ENCODE measurements at regions not wholly inside any gene's neighbourhood (a gene's known extent, or its start where the extent isn't known, plus 50 kb on each side); places are given as distances from the start of the nearest gene placed in this dataset.

DNA sequence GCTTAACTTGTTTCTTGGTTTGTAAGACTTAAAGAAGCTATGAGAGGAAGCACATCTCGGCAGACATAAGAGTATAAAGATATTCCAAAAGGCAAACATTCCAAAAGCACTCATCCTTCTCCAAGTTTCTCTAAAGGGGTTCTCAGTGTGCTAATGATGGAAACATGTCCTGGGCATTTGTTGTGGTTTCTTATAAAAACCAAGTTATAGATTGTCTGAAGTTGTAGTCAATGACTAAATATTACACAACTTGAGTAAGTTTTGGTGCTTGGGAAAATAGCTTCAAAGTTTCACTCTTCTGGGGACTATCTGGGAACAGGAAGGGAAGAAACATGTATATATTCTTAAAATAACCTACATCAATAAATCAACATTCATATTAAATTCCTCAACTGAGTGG lies 128.3 kb upstream of the TBX18 start:
- Mint-ChIP-seq H3K4me1 (no peaks in the 10 kb centered on the region), H3K27me3 (ENCODE audit: low read depth) (no peaks in the 10 kb centered on the region), H3K27ac (no peak overlapping the region), H3K4me3 (no peak overlapping the region), H3K9me3 (no peaks in the 10 kb centered on the region), H3K36me3 (no peaks in the 10 kb centered on the region)
- POLR2A ChIA-PET, result no interaction called here
- no peak for DNase-seq (ENCODE audit: low spot score)
- TF ChIP-seq NFYB (CRISPR knock-in tag; conservative IDR thresholded peaks at IDR 0.05; ENCODE audit: low read depth) (no peak), E2F1 (CRISPR knock-in tag; IDR thresholded peaks at IDR 0.05) (no peak), GABPB1 (CRISPR knock-in tag; IDR thresholded peaks at IDR 0.05) (no peak), PRRX2 (CRISPR knock-in tag; IDR thresholded peaks at IDR 0.05) (no peak), JUN (CRISPR knock-in tag; IDR thresholded peaks at IDR 0.05) (no peak), GTF2I (CRISPR knock-in tag; conservative IDR thresholded peaks at IDR 0.05) (no peak), ELF4 (CRISPR knock-in tag; IDR thresholded peaks at IDR 0.05; ENCODE audit: low read depth) (no peak), ZNF121 (CRISPR knock-in tag; IDR thresholded peaks at IDR 0.05) (no peak), E2F5 (CRISPR knock-in tag; IDR thresholded peaks at IDR 0.05) (no peak), NFATC4 (CRISPR knock-in tag; IDR thresholded peaks at IDR 0.05) (no peak), ZNF138 (CRISPR knock-in tag; conservative IDR thresholded peaks at IDR 0.05) (no peak), GRHL2 (CRISPR knock-in tag; IDR thresholded peaks at IDR 0.05; ENCODE audit: insufficient replicate concordance, severe bottlenecking) (no peak), KAT7 (CRISPR knock-in tag; IDR thresholded peaks at IDR 0.05; ENCODE audit: borderline replicate concordance) (no peak), TCF7 (CRISPR knock-in tag; IDR thresholded peaks at IDR 0.05; ENCODE audit: low read depth) (no peak), ZNF219 (CRISPR knock-in tag; IDR thresholded peaks at IDR 0.05; ENCODE audit: borderline replicate concordance) (no peak), HMGA2 (CRISPR knock-in tag; IDR thresholded peaks at IDR 0.05) (no peak), EMX1 (CRISPR knock-in tag; IDR thresholded peaks at IDR 0.05) (no peak)
- TF ChIP-seq, protein P1, sequence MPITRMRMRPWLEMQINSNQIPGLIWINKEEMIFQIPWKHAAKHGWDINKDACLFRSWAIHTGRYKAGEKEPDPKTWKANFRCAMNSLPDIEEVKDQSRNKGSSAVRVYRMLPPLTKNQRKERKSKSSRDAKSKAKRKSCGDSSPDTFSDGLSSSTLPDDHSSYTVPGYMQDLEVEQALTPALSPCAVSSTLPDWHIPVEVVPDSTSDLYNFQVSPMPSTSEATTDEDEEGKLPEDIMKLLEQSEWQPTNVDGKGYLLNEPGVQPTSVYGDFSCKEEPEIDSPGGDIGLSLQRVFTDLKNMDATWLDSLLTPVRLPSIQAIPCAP (CRISPR knock-in tag; IDR thresholded peaks at IDR 0.05), result no peak
- TF ChIP-seq, protein P2, sequence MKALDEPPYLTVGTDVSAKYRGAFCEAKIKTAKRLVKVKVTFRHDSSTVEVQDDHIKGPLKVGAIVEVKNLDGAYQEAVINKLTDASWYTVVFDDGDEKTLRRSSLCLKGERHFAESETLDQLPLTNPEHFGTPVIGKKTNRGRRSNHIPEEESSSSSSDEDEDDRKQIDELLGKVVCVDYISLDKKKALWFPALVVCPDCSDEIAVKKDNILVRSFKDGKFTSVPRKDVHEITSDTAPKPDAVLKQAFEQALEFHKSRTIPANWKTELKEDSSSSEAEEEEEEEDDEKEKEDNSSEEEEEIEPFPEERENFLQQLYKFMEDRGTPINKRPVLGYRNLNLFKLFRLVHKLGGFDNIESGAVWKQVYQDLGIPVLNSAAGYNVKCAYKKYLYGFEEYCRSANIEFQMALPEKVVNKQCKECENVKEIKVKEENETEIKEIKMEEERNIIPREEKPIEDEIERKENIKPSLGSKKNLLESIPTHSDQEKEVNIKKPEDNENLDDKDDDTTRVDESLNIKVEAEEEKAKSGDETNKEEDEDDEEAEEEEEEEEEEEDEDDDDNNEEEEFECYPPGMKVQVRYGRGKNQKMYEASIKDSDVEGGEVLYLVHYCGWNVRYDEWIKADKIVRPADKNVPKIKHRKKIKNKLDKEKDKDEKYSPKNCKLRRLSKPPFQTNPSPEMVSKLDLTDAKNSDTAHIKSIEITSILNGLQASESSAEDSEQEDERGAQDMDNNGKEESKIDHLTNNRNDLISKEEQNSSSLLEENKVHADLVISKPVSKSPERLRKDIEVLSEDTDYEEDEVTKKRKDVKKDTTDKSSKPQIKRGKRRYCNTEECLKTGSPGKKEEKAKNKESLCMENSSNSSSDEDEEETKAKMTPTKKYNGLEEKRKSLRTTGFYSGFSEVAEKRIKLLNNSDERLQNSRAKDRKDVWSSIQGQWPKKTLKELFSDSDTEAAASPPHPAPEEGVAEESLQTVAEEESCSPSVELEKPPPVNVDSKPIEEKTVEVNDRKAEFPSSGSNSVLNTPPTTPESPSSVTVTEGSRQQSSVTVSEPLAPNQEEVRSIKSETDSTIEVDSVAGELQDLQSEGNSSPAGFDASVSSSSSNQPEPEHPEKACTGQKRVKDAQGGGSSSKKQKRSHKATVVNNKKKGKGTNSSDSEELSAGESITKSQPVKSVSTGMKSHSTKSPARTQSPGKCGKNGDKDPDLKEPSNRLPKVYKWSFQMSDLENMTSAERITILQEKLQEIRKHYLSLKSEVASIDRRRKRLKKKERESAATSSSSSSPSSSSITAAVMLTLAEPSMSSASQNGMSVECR (CRISPR knock-in tag; IDR thresholded peaks at IDR 0.05; ENCODE audit: borderline replicate concordance), result no peak
- TF ChIP-seq, protein P3, sequence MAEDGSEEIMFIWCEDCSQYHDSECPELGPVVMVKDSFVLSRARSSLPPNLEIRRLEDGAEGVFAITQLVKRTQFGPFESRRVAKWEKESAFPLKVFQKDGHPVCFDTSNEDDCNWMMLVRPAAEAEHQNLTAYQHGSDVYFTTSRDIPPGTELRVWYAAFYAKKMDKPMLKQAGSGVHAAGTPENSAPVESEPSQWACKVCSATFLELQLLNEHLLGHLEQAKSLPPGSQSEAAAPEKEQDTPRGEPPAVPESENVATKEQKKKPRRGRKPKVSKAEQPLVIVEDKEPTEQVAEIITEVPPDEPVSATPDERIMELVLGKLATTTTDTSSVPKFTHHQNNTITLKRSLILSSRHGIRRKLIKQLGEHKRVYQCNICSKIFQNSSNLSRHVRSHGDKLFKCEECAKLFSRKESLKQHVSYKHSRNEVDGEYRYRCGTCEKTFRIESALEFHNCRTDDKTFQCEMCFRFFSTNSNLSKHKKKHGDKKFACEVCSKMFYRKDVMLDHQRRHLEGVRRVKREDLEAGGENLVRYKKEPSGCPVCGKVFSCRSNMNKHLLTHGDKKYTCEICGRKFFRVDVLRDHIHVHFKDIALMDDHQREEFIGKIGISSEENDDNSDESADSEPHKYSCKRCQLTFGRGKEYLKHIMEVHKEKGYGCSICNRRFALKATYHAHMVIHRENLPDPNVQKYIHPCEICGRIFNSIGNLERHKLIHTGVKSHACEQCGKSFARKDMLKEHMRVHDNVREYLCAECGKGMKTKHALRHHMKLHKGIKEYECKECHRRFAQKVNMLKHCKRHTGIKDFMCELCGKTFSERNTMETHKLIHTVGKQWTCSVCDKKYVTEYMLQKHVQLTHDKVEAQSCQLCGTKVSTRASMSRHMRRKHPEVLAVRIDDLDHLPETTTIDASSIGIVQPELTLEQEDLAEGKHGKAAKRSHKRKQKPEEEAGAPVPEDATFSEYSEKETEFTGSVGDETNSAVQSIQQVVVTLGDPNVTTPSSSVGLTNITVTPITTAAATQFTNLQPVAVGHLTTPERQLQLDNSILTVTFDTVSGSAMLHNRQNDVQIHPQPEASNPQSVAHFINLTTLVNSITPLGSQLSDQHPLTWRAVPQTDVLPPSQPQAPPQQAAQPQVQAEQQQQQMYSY (CRISPR knock-in tag; IDR thresholded peaks at IDR 0.05), result no peak
- ATAC-seq, result no peak
- CTCF ChIA-PET, result no interaction called here

Measured in WTC11 (cell line).